ENCODE measurements at regions not wholly inside any gene's neighbourhood (a gene's known extent, or its start where the extent isn't known, plus 50 kb on each side); places are given as distances from the start of the nearest gene placed in this dataset.
"Not testable (repeated sequence)": the region's sequence is repeated elsewhere in the genome, so short reads cannot be mapped to it uniquely, and the experiment has no call there.

GRCh38 chr20:8986631-8987030, 82.3 kb upstream of the PLCB4 start:
- TF ChIP-seq CTCF (IDR thresholded peaks at IDR 0.05; ENCODE audit: low read depth, low read length), result no peak
- H3K4me3 ChIP-seq (replicated peaks in 1 of 2; ENCODE audit: low read depth in 2 of 2, low read length in 2 of 2), result no peak overlapping the region
- DNase-seq (ENCODE audit: low read depth in 2 of 2), result no peak

DNA sequence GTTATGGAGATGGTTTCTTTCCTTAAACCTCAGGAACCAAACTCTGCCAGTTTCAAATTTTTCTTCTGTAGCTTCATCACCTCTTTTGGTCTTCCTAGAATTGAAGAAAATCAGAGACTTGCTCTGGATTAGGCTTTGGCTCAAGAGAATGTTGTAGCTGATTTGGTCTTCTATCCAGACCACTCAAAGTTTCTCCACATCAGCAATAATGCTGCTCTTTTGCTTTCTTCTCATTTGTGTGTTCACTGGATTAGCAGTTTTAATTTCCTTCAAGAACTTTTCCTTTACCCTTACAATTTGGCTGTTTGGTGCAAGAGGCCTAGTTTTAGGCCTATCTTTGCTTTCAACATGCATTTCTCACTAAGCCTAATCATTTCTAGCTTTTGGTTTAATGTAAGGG, 78.1 kb upstream of the PLCB4 start:
- DNase-seq (ENCODE audit: low read depth in 2 of 2), result no peak
- TF ChIP-seq CTCF (IDR thresholded peaks at IDR 0.05; ENCODE audit: low read depth, low read length), result no peak
- H3K4me3 ChIP-seq (replicated peaks in 1 of 2; ENCODE audit: low read depth in 2 of 2, low read length in 2 of 2), result no peak overlapping the region

DNA sequence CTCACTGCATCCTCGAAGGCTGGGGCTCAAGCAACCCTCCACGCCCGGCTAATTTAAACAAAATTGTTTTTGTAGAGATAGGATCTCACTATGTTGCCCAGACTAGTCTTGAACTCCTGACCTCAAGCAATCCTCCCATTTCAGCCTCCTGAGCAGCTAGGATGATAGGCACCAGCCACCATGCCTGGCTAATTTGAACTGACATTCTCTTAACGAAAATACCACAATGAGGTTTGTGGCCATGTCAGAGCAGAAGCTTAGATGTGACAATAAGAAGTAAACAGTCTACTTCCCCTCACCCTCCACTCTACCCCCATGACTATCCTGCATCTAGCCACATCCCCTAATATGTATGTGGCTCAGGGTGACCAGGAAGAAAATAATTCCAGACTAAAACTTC, 74.8 kb upstream of the PLCB4 start:
- DNase-seq (ENCODE audit: low read depth in 2 of 2), result no peak
- no peak overlapping the region for H3K4me3 ChIP-seq (replicated peaks in 1 of 2; ENCODE audit: low read depth in 2 of 2, low read length in 2 of 2)
- no peak for TF ChIP-seq CTCF (IDR thresholded peaks at IDR 0.05; ENCODE audit: low read depth, low read length)

GRCh38 chr20:8995761-8996160, 73.1 kb upstream of the PLCB4 start:
- no peak for TF ChIP-seq CTCF (IDR thresholded peaks at IDR 0.05; ENCODE audit: low read depth, low read length)
- no peak for DNase-seq (ENCODE audit: low read depth in 2 of 2)
- no peak overlapping the region for H3K4me3 ChIP-seq (replicated peaks in 1 of 2; ENCODE audit: low read depth in 2 of 2, low read length in 2 of 2)

GRCh38 chr20:8996817-8997512, 71.9 kb upstream of the PLCB4 start:
- no peak for TF ChIP-seq CTCF (IDR thresholded peaks at IDR 0.05; ENCODE audit: low read depth, low read length)
- no peak for DNase-seq (ENCODE audit: low read depth in 2 of 2)
- no peak overlapping the region for H3K4me3 ChIP-seq (replicated peaks in 1 of 2; ENCODE audit: low read depth in 2 of 2, low read length in 2 of 2)

DNA sequence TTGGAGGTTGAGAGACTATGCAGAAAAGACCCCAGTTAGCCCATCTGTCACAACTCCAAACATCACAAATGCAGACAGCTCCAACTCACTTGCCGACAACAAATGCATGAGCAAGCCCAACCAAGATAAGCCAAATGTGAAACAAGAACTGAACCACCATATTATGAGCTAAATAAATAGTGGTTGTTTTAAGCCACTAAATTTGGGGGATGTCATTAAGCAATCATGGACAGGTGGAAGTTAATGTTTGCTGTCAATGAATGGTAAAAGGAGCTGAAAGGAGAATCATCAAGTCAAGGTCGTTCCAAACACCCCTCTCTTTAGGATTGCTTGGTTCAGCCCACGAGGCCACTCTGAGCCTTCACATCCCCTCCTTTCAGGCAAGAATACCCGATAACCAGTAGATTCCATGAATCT, 71.2 kb upstream of the PLCB4 start:
- TF ChIP-seq CTCF (IDR thresholded peaks at IDR 0.05; ENCODE audit: low read depth, low read length), result no peak
- no peak for DNase-seq (ENCODE audit: low read depth in 2 of 2)
- H3K4me3 ChIP-seq (replicated peaks in 1 of 2; ENCODE audit: low read depth in 2 of 2, low read length in 2 of 2), result no peak overlapping the region

- no peak for DNase-seq (ENCODE audit: low read depth in 2 of 2)
- H3K4me3 ChIP-seq (replicated peaks in 1 of 2; ENCODE audit: low read depth in 2 of 2, low read length in 2 of 2), result no peak overlapping the region
- TF ChIP-seq CTCF (IDR thresholded peaks at IDR 0.05; ENCODE audit: low read depth, low read length), result no peak
Observed at GRCh38 chr20:9011121-9011520, 57.8 kb upstream of the PLCB4 start.

DNA sequence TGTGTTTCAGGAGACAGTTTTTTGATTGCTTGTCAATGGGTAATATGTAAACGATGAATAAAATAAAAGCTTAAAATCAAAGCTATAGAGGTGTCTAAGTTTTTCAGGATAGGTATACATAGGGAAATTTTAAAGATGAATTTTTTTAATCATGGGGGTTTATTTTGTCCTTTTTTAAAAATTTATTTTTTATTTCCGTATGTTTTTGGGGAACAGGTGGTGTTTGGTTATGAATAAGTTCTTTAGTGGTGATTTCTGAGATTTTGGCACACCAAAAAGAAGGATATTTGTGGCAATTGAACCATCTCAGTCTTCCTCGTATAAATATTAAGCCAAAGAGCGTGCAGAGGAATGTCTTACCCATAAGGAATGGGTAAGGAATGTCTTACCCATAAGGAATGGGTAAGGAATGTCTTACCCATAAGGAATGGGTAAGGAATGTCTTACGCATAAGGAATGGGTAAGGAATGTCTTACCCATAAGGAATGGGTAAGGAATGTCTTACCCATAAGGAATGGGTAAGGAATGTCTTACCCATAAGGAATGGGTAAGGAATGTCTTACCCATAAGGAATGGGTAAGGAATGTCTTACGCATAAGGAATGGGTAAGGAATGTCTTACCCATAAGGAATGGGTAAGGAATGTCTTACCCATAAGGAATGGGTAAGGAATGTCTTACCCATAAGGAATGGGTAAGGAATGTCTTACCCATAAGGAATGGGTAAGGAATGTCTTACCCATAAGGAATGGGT, 53.5 kb upstream of the PLCB4 start:
- not testable (repeated sequence) for DNase-seq (ENCODE audit: low read depth in 2 of 2)

More for the DNA sequence above, 53.5 kb upstream of the PLCB4 start:
- not testable (repeated sequence) for H3K4me3 ChIP-seq (replicated peaks in 1 of 2; ENCODE audit: low read depth in 2 of 2, low read length in 2 of 2)

Measured in cardiac fibroblast (primary cell).